H1 (cell line): ENCODE measurements at regions not wholly inside any gene's neighbourhood (a gene's known extent, or its start where the extent isn't known, plus 50 kb on each side); places are given as distances from the start of the nearest gene placed in this dataset.

Experiments used
- CTCF ChIA-PET: fragments of 300-600 bp; sonication (Branson Sonifier 250); formaldehyde crosslinking; loops from one replicate; lab custom pipeline; 2021; ENCODE audit not compliant: partially characterized antibody; lab: Charles Lee
- POLR2A ChIA-PET: fragments of 300-600 bp; sonication (Branson Sonifier 250); formaldehyde crosslinking; loops from one replicate; lab custom pipeline; 2021; ENCODE audit warnings: inconsistent platforms; ENCODE audit not compliant: partially characterized antibody; lab: Charles Lee
- DNase-seq, 2 experiments: peaks; one replicate each; pipeline versions ENCODE4 v3.0.0 to v3.0.0-alpha.2; 2010 to 2022; ENCODE audit warnings: low spot score in 2 of 2, low read depth in 1 of 2, mixed read lengths in 1 of 2
- FAIRE-seq: peaks from 2 replicates; lab custom pipeline; 2011; peaks lifted over from hg19 to GRCh38; lab: Jason Lieb, UNC
- H2AFZ ChIP-seq: 2 replicates; pipeline ENCODE4 v1.8.1; 2012; ENCODE audit warnings: low read length, inconsistent platforms
- H2AK5ac ChIP-seq: 2 replicates; pipeline ENCODE4 v1.6.1; 2013; ENCODE audit warnings: low read depth, low read length
- H2BK120ac ChIP-seq: replicated peaks from 2 replicates; pipeline ENCODE3; 2013; ENCODE audit warnings: low read depth, low read length, inconsistent platforms
- H2BK12ac ChIP-seq: 2 replicates; pipeline ENCODE4 v1.6.1; 2013; ENCODE audit warnings: low read depth, low read length
- H2BK15ac ChIP-seq: 2 replicates; pipeline ENCODE4 v1.6.1; 2013; ENCODE audit warnings: low read length
- H2BK20ac ChIP-seq: 2 replicates; pipeline ENCODE4 v1.6.1; 2013; ENCODE audit warnings: low read length
- H2BK5ac ChIP-seq: 2 replicates; pipeline ENCODE4 v1.6.1; 2013; ENCODE audit warnings: low read depth, low read length
- H3K14ac ChIP-seq: 2 replicates; pipeline ENCODE4 v1.6.1; 2013; ENCODE audit warnings: inconsistent platforms; ENCODE audit not compliant: insufficient read length
- H3K18ac ChIP-seq: 2 replicates; pipeline ENCODE4 v1.6.1; 2013; ENCODE audit warnings: low read length; ENCODE audit errors: extremely low read depth
- H3K23ac ChIP-seq: 2 replicates; pipeline ENCODE4 v1.6.1; 2013; ENCODE audit warnings: inconsistent platforms; ENCODE audit not compliant: insufficient read length
- H3K23me2 ChIP-seq: 2 replicates; pipeline ENCODE4 v1.6.1; 2013; ENCODE audit warnings: low read depth, low read length
- H3K27ac ChIP-seq: 2 replicates; pipeline ENCODE4 v1.6.1; 2011; ENCODE audit warnings: low read depth, low read length, inconsistent platforms
- H3K27me3 ChIP-seq, 4 experiments: replicated peaks in 1 of 4; 1 replicate in 1 of 4; 2 replicates in 3 of 4; pipeline versions ENCODE4 v1.6.1 to v1.8.1; 2011 to 2013; ENCODE audit warnings: low read length in 3 of 4, mild to moderate bottlenecking in 3 of 4, inconsistent platforms in 2 of 4, mixed read lengths in 2 of 4, moderate library complexity in 1 of 4; ENCODE audit not compliant: control insufficient read depth in 3 of 4, insufficient read depth in 3 of 4; ENCODE audit errors: extremely low read depth in 1 of 4
- H3K36me3 ChIP-seq, 4 experiments: 2 replicates each; pipeline versions ENCODE4 v1.6.1 to v1.8.1; 2011 to 2013; ENCODE audit warnings: mild to moderate bottlenecking in 4 of 4, low read length in 3 of 4, moderate library complexity in 2 of 4, control low read depth in 1 of 4, inconsistent platforms in 1 of 4; ENCODE audit not compliant: insufficient read depth in 4 of 4, control insufficient read depth in 2 of 4
- H3K4ac ChIP-seq: replicated peaks from 2 replicates; pipeline ENCODE3; 2013; ENCODE audit warnings: low read length, low read depth, mixed read lengths, inconsistent platforms; ENCODE audit not compliant: insufficient read length
- H3K4me1 ChIP-seq, 4 experiments: replicated peaks in 1 of 4; 1 replicate in 1 of 4; 2 replicates in 3 of 4; pipeline versions ENCODE4 v1.6.1 to v1.8.1; 2011 to 2013; ENCODE audit warnings: low read length in 3 of 4, inconsistent platforms in 2 of 4, mixed read lengths in 1 of 4; ENCODE audit not compliant: insufficient read depth in 4 of 4, control insufficient read depth in 3 of 4
- H3K4me2 ChIP-seq, 2 experiments: 2 replicates each; pipeline versions ENCODE4 v1.6.1 to v1.8.1; 2011 to 2013; ENCODE audit warnings: low read depth in 2 of 2, low read length in 2 of 2, control low read depth in 1 of 2, inconsistent platforms in 1 of 2, mild to moderate bottlenecking in 1 of 2; ENCODE audit not compliant: insufficient read depth in 1 of 2
- H3K4me3 ChIP-seq, 4 experiments: fragments of 200-600, 300-600 bp in 1 of 4; sonication (generic), shearing (Covaris generic), sonication (Bioruptor Twin) in 1 of 4; 2 replicates each; pipeline versions ENCODE4 v1.5.1 to v1.8.1; 2011 to 2016; ENCODE audit warnings: low read length in 4 of 4, low read depth in 3 of 4, control low read depth in 2 of 4, inconsistent platforms in 2 of 4, mild to moderate bottlenecking in 2 of 4, mixed read lengths in 1 of 4, moderate library complexity in 1 of 4; ENCODE audit not compliant: insufficient read depth in 2 of 4; ENCODE audit errors: extremely low read depth in 1 of 4
- H3K56ac ChIP-seq: replicated peaks from 2 replicates; pipeline ENCODE3; 2013; ENCODE audit warnings: low read depth, mild to moderate bottlenecking, mixed read lengths, low read length, inconsistent platforms; ENCODE audit not compliant: insufficient read length
- H3K79me1 ChIP-seq: 2 replicates; pipeline ENCODE4 v1.6.1; 2013; ENCODE audit warnings: low read depth, low read length, control low read depth
- H3K79me2 ChIP-seq, 2 experiments: 2 replicates each; pipeline versions ENCODE4 v1.6.1 to v1.8.1; 2012 to 2013; ENCODE audit warnings: low read length in 2 of 2, mild to moderate bottlenecking in 2 of 2, inconsistent platforms in 1 of 2; ENCODE audit not compliant: insufficient read depth in 2 of 2, control insufficient read depth in 1 of 2
- H3K9ac ChIP-seq, 4 experiments: replicated peaks in 1 of 4; 1 replicate in 1 of 4; 2 replicates in 3 of 4; pipeline versions ENCODE4 v1.6.1 to v1.8.1; 2011 to 2013; ENCODE audit warnings: low read depth in 3 of 4, low read length in 3 of 4, control low read depth in 2 of 4, mild to moderate bottlenecking in 2 of 4, moderate library complexity in 2 of 4, inconsistent platforms in 1 of 4; ENCODE audit errors: extremely low read depth in 1 of 4
- H3K9me3 ChIP-seq, 2 experiments: 2 replicates each; pipeline versions ENCODE4 v1.6.1 to v1.8.1; 2012 to 2013; ENCODE audit warnings: mild to moderate bottlenecking in 2 of 2, moderate library complexity in 2 of 2, control low read depth in 1 of 2, inconsistent platforms in 1 of 2, low read depth in 1 of 2, low read length in 1 of 2, mixed read lengths in 1 of 2; ENCODE audit not compliant: insufficient read depth in 2 of 2
- H4K20me1 ChIP-seq, 2 experiments: replicated peaks in 1 of 2; 2 replicates each; pipeline versions ENCODE3 to v1.8.1; 2011 to 2013; ENCODE audit warnings: inconsistent platforms in 2 of 2, low read length in 2 of 2, mild to moderate bottlenecking in 1 of 2; ENCODE audit not compliant: insufficient read depth in 2 of 2, control insufficient read depth in 1 of 2
- H4K5ac ChIP-seq: 2 replicates; pipeline ENCODE4 v1.6.1; 2013; ENCODE audit warnings: low read length, low read depth, mixed read lengths, inconsistent platforms; ENCODE audit not compliant: insufficient read length
- H4K8ac ChIP-seq: 2 replicates; pipeline ENCODE4 v1.8.0; 2013; ENCODE audit warnings: mild to moderate bottlenecking, moderate library complexity, low read length, inconsistent platforms; ENCODE audit not compliant: insufficient read depth; ENCODE audit errors: extremely low read depth
- H4K91ac ChIP-seq: replicated peaks from 2 replicates; pipeline ENCODE3; 2013; ENCODE audit warnings: low read length, mixed read lengths, inconsistent platforms; ENCODE audit not compliant: insufficient read length
- BACH1 ChIP-seq: IDR thresholded peaks from 2 replicates; pipeline ENCODE4 v1.6.1; 2012; ENCODE audit warnings: low read length, improper control_type of control experiment
- BRCA1 ChIP-seq: IDR thresholded peaks from 2 replicates; pipeline ENCODE4 v1.6.1; 2012; ENCODE audit warnings: low read depth, low read length, improper control_type of control experiment
- SP1 ChIP-seq: IDR thresholded peaks from 2 replicates; pipeline ENCODE4 v1.6.1; 2011; ENCODE audit warnings: low read depth, low read length
- SRF ChIP-seq: IDR thresholded peaks from 2 replicates; pipeline ENCODE4 v1.6.1; 2011; ENCODE audit warnings: mild to moderate bottlenecking, low read depth, low read length, moderate library complexity
- TAF7 ChIP-seq: optimal IDR thresholded peaks from 2 replicates; pipeline ENCODE3; 2011; ENCODE audit warnings: low read depth, mild to moderate bottlenecking, inconsistent platforms, low read length, moderate library complexity, borderline replicate concordance
- whole genome bisulfite sequencing, 2 experiments: shearing (Covaris generic) in 1 of 2; methylation state at CpG; one replicate each; pipeline versions ENCODE4 v1.1.6 to v1.1.7; 2013 to 2015; ENCODE audit warnings: low lambda C conversion rate in 2 of 2, mixed read lengths in 2 of 2, inconsistent platforms in 1 of 2, low coverage in 1 of 2, missing lambda C conversion rate in 1 of 2; ENCODE audit not compliant: insufficient replicate concordance in 2 of 2, insufficient coverage in 1 of 2, insufficient read length in 1 of 2; ENCODE audit errors: extremely low coverage in 1 of 2, missing lambda C conversion rate in 1 of 2; 5-methylcytosine and 5-hydroxymethylcytosine counted together

GRCh38 chr14:28653521-28653920 lies 113.1 kb upstream of the FOXG1 start:
- 100% methylated on average over 2 of the region's 2 CpGs; no CpG with 5 or more reads in 1 of the 2 experiments for WGBS, 2 experiments
- no peak for FAIRE-seq
- H3K4me2 ChIP-seq = no peak overlapping the region
- TF ChIP-seq SRF (no peak), TAF7 (no peak), BACH1 (no peak), SP1 (no peak), BRCA1 (no peak)

More at GRCh38 chr14:28653521-28653920, 113.1 kb upstream of the FOXG1 start:
- H3K23me2 ChIP-seq = no peaks in the 10 kb centered on the region
- no peak overlapping the region for H4K8ac ChIP-seq
- no peak overlapping the region for H2BK20ac ChIP-seq
- H3K9ac ChIP-seq = no peak overlapping the region
- no peaks in the 10 kb centered on the region for H4K20me1 ChIP-seq
- POLR2A ChIA-PET = interaction anchor here (0.8 kb wide), 1 partner anchor 10 kb away, joined by 3 read pairs; no protein-coding TSS in a partner anchor
- no peak overlapping the region for H3K56ac ChIP-seq
- DNase-seq = no peak
- H2BK15ac ChIP-seq = no peak overlapping the region
- no peak overlapping the region for H2AFZ ChIP-seq
- no peaks in the 10 kb centered on the region for H3K79me2 ChIP-seq
- H3K27me3 ChIP-seq = no peaks in the 10 kb centered on the region
- CTCF ChIA-PET = interaction anchor here (0.6 kb wide), 1 partner anchor 1631 kb away, joined by 4 read pairs; no protein-coding TSS in a partner anchor
- H2BK120ac ChIP-seq = no peak overlapping the region
- H2AK5ac ChIP-seq = no peak overlapping the region
- no peak overlapping the region for H4K91ac ChIP-seq
- no peaks in the 10 kb centered on the region for H3K36me3 ChIP-seq
- no peak overlapping the region for H3K4ac ChIP-seq
- no peak overlapping the region for H3K14ac ChIP-seq
- peaks cover 0 to 3% (median 1%) of the 10 kb centered on the region in 4 experiments; a peak in 2 of 7 replicates for H3K4me1 ChIP-seq
- H3K4me3 ChIP-seq = no peak overlapping the region
- no peak overlapping the region for H4K5ac ChIP-seq
- H3K23ac ChIP-seq = no peak overlapping the region
- no peak overlapping the region for H2BK12ac ChIP-seq
- no peak overlapping the region for H3K27ac ChIP-seq
- H3K18ac ChIP-seq = no peak overlapping the region
- no peak overlapping the region for H2BK5ac ChIP-seq
- no peaks in the 10 kb centered on the region for H3K79me1 ChIP-seq
- H3K9me3 ChIP-seq = no peaks in the 10 kb centered on the region
